Activated CD4-positive, alpha-beta T cell treated with anti-CD3 and anti-CD28 coated beads, Interleukin-2, amount 50 U/mL, for 4 hours (primary cell): ENCODE measurements at regions not wholly inside any gene's neighbourhood (a gene's known extent, or its start where the extent isn't known, plus 50 kb on each side); places are given as distances from the start of the nearest gene placed in this dataset.

Source experiments
- DNase-seq, 2 experiments: peaks; one replicate each; pipeline ENCODE4 v3.0.0-alpha.2; 2020

- no peak for DNase-seq
Observed at GRCh38 chr10:31146491-31147209, 115.0 kb upstream of the ZNF438 start.

- DNase-seq, result no peak
Observed at GRCh38 chr10:31147210-31147608, 115.5 kb upstream of the ZNF438 start.

GRCh38 chr10:31148951-31149350 is 117.3 kb upstream of the ZNF438 start:
- DNase-seq, result no peak

GRCh38 chr10:31149835-31150512 is 118.3 kb upstream of the ZNF438 start:
- no peak for DNase-seq

GRCh38 chr10:31151301-31151700 is 119.6 kb upstream of the ZNF438 start:
- no peak for DNase-seq

GRCh38 chr10:31152421-31153135 is 120.9 kb upstream of the ZNF438 start:
- no peak for DNase-seq

GRCh38 chr10:31153161-31153560 is 121.5 kb upstream of the ZNF438 start:
- DNase-seq, result no peak

- DNase-seq, result no peak
Observed at GRCh38 chr10:31153692-31154091, 122.0 kb upstream of the ZNF438 start.

- DNase-seq, result no peak
Observed at GRCh38 chr10:31154996-31155395, 123.3 kb upstream of the ZNF438 start.

- no peak for DNase-seq
Observed at GRCh38 chr10:31157123-31158010, 125.7 kb upstream of the ZNF438 start.

GRCh38 chr10:31158011-31158658 is 126.5 kb upstream of the ZNF438 start:
- no peak for DNase-seq

GRCh38 chr10:31166606-31167005 is 134.9 kb upstream of the ZNF438 start:
- DNase-seq, result no peak

GRCh38 chr10:31170636-31171035 is 139.0 kb upstream of the ZNF438 start:
- no peak for DNase-seq

- DNase-seq, result no peak
Observed at GRCh38 chr10:31171402-31172083, 139.9 kb upstream of the ZNF438 start.

GRCh38 chr10:31172925-31173324 is 141.3 kb upstream of the ZNF438 start:
- no peak for DNase-seq

GRCh38 chr10:31173752-31174151 is 142.1 kb upstream of the ZNF438 start:
- no peak for DNase-seq

- DNase-seq, result no peak
Observed at GRCh38 chr10:31179091-31179680, 139.8 kb upstream of the ZEB1 start.

GRCh38 chr10:31186225-31187000 is 132.6 kb upstream of the ZEB1 start:
- no peak for DNase-seq

GRCh38 chr10:31187182-31187581 is 131.8 kb upstream of the ZEB1 start:
- DNase-seq, result no peak

GRCh38 chr10:31187607-31188210 is 131.3 kb upstream of the ZEB1 start:
- no peak for DNase-seq
